ENCODE measurements at regions not wholly inside any gene's neighbourhood (a gene's known extent, or its start where the extent isn't known, plus 50 kb on each side); places are given as distances from the start of the nearest gene placed in this dataset.

DNA sequence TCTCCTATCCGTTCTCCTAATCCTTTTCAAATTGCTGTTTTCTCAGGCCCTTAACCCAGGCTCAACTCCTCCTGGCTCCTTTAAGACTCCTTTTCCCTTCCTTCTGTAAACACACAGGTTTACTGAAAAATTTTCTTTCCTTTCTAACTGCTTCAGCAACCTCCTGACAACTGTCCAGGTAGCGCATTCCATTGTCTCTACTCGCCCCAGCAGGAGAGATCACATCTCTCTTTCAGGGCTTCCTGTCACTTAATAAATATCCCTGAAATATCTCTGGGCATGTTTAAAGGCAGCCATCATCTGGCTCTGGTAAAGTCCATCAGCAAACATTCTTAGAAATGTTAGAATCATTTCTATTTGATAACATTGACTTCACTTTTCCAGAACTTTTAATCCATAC lies 211.2 kb upstream of the PTBP2 start:
- Histone ChIP-seq H3K79me2 (ENCODE audit: insufficient read depth) (no peaks in the 10 kb centered on the region), H3K4me3 (ENCODE audit: low read depth in 2 of 2, low read length in 1 of 2) (no peak overlapping the region), H3K4me1 (ENCODE audit: control insufficient read depth in 1 of 2, insufficient read depth in 2 of 2, low read depth in 1 of 2, low read length in 1 of 2) (no peaks in the 10 kb centered on the region; a peak in 1 of 4 replicates), H2AFZ (ENCODE audit: low read depth) (no peak overlapping the region), H3K9me2 (no peaks in the 10 kb centered on the region), H4K20me1 (ENCODE audit: insufficient read depth) (no peaks in the 10 kb centered on the region), H3K4me2 (no peak overlapping the region), H3F3A (replicated peaks; ENCODE audit: insufficient read depth) (no peaks in the 10 kb centered on the region), H3K9me3 (no peaks in the 10 kb centered on the region), H3K36me3 (replicated peaks in 1 of 2; ENCODE audit: control insufficient read depth in 1 of 2, insufficient read depth in 2 of 2, low read length in 1 of 2) (no peaks in the 10 kb centered on the region), H3K27ac (ENCODE audit: low read depth in 2 of 2, low read length in 1 of 2) (no peak overlapping the region), H3K9ac (no peak overlapping the region), H3K27me3 (ENCODE audit: insufficient read depth) (no peaks in the 10 kb centered on the region)
- 73% methylated on average over 3 of the region's 3 CpGs for WGBS (ENCODE audit: low lambda C conversion rate)
- CTCF ChIA-PET, result no interaction called here
- POLR2A ChIA-PET, result no interaction called here
- TF ChIP-seq RCOR1 (IDR thresholded peaks at IDR 0.05; ENCODE audit: low read length) (no peak), FOSL2 (IDR thresholded peaks at IDR 0.05; ENCODE audit: borderline replicate concordance, low read depth) (no peak), NFIC (IDR thresholded peaks at IDR 0.05; ENCODE audit: borderline replicate concordance) (no peak), CHD2 (IDR thresholded peaks at IDR 0.05; ENCODE audit: low read length, partially characterized antibody) (no peak), NRF1 (IDR thresholded peaks at IDR 0.05; ENCODE audit: low read depth, low read length) (no peak), TCF12 (IDR thresholded peaks at IDR 0.05) (no peak), GABPA (IDR thresholded peaks at IDR 0.05; ENCODE audit: low read depth) (no peak), EZH2phosphoT487 (IDR thresholded peaks at IDR 0.05; ENCODE audit: borderline replicate concordance, low read depth) (no peak), TAF1 (IDR thresholded peaks at IDR 0.05; ENCODE audit: borderline replicate concordance, low read depth, low read length) (no peak), EP300 (IDR thresholded peaks at IDR 0.05; ENCODE audit: borderline replicate concordance in 1 of 2, low read depth in 1 of 2, low read length in 1 of 2) (no peak), RXRA (IDR thresholded peaks at IDR 0.05; ENCODE audit: borderline replicate concordance, low read depth) (no peak), RAD21 (IDR thresholded peaks at IDR 0.05; ENCODE audit: low read length) (no peak), MEF2A (IDR thresholded peaks at IDR 0.05; ENCODE audit: borderline replicate concordance, low read depth) (no peak), SIN3A (IDR thresholded peaks at IDR 0.05; ENCODE audit: borderline replicate concordance, low read depth, low read length) (no peak), MXI1 (IDR thresholded peaks at IDR 0.05; ENCODE audit: low read depth, low read length) (no peak), RFX5 (IDR thresholded peaks at IDR 0.05; ENCODE audit: low read length) (no peak)
- TF ChIP-seq, protein P1, sequence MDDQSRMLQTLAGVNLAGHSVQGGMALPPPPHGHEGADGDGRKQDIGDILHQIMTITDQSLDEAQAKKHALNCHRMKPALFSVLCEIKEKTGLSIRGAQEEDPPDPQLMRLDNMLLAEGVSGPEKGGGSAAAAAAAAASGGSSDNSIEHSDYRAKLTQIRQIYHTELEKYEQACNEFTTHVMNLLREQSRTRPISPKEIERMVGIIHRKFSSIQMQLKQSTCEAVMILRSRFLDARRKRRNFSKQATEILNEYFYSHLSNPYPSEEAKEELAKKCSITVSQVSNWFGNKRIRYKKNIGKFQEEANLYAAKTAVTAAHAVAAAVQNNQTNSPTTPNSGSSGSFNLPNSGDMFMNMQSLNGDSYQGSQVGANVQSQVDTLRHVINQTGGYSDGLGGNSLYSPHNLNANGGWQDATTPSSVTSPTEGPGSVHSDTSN (IDR thresholded peaks at IDR 0.05), result no peak
- TF ChIP-seq, protein P2, sequence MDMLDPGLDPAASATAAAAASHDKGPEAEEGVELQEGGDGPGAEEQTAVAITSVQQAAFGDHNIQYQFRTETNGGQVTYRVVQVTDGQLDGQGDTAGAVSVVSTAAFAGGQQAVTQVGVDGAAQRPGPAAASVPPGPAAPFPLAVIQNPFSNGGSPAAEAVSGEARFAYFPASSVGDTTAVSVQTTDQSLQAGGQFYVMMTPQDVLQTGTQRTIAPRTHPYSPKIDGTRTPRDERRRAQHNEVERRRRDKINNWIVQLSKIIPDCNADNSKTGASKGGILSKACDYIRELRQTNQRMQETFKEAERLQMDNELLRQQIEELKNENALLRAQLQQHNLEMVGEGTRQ (IDR thresholded peaks at IDR 0.05; ENCODE audit: borderline replicate concordance, low read depth, low read length), result no peak
- TF ChIP-seq, protein P3, sequence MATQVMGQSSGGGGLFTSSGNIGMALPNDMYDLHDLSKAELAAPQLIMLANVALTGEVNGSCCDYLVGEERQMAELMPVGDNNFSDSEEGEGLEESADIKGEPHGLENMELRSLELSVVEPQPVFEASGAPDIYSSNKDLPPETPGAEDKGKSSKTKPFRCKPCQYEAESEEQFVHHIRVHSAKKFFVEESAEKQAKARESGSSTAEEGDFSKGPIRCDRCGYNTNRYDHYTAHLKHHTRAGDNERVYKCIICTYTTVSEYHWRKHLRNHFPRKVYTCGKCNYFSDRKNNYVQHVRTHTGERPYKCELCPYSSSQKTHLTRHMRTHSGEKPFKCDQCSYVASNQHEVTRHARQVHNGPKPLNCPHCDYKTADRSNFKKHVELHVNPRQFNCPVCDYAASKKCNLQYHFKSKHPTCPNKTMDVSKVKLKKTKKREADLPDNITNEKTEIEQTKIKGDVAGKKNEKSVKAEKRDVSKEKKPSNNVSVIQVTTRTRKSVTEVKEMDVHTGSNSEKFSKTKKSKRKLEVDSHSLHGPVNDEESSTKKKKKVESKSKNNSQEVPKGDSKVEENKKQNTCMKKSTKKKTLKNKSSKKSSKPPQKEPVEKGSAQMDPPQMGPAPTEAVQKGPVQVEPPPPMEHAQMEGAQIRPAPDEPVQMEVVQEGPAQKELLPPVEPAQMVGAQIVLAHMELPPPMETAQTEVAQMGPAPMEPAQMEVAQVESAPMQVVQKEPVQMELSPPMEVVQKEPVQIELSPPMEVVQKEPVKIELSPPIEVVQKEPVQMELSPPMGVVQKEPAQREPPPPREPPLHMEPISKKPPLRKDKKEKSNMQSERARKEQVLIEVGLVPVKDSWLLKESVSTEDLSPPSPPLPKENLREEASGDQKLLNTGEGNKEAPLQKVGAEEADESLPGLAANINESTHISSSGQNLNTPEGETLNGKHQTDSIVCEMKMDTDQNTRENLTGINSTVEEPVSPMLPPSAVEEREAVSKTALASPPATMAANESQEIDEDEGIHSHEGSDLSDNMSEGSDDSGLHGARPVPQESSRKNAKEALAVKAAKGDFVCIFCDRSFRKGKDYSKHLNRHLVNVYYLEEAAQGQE (IDR thresholded peaks at IDR 0.05; ENCODE audit: low read depth, low read length), result no peak
- TF ChIP-seq, protein P4, sequence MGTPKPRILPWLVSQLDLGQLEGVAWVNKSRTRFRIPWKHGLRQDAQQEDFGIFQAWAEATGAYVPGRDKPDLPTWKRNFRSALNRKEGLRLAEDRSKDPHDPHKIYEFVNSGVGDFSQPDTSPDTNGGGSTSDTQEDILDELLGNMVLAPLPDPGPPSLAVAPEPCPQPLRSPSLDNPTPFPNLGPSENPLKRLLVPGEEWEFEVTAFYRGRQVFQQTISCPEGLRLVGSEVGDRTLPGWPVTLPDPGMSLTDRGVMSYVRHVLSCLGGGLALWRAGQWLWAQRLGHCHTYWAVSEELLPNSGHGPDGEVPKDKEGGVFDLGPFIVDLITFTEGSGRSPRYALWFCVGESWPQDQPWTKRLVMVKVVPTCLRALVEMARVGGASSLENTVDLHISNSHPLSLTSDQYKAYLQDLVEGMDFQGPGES (IDR thresholded peaks at IDR 0.05; ENCODE audit: low read depth, low read length), result no peak
- no peak for DNase-seq

Data from SK-N-SH (cell line).